ENCODE measurements at regions not wholly inside any gene's neighbourhood (a gene's known extent, or its start where the extent isn't known, plus 50 kb on each side); places are given as distances from the start of the nearest gene placed in this dataset.

- no peak for TF ChIP-seq CTCF (IDR thresholded peaks at IDR 0.05; ENCODE audit: low read depth, low read length)
- TF ChIP-seq MYC (IDR thresholded peaks at IDR 0.05; ENCODE audit: low read depth, low read length) = no peak
- TF ChIP-seq POLR2A (IDR thresholded peaks at IDR 0.05; ENCODE audit: extremely low read depth, insufficient read length) = no peak
- no peak for TF ChIP-seq MAX (IDR thresholded peaks at IDR 0.05; ENCODE audit: low read depth, low read length)
Observed at GRCh38 chr3:146817704-146818103, 212.6 kb upstream of the PLSCR5 start.
